Islet of Langerhans (tissue), 1 donor: ENCODE measurements at regions not wholly inside any gene's neighbourhood (a gene's known extent, or its start where the extent isn't known, plus 50 kb on each side); places are given as distances from the start of the nearest gene placed in this dataset.
"Not testable (repeated sequence)": the region's sequence is repeated elsewhere in the genome, so short reads cannot be mapped to it uniquely, and the experiment has no call there.

Source experiments
- FAIRE-seq: peaks from one replicate; lab custom pipeline; 2011; peaks lifted over from hg19 to GRCh38; lab: Jason Lieb, UNC

DNA sequence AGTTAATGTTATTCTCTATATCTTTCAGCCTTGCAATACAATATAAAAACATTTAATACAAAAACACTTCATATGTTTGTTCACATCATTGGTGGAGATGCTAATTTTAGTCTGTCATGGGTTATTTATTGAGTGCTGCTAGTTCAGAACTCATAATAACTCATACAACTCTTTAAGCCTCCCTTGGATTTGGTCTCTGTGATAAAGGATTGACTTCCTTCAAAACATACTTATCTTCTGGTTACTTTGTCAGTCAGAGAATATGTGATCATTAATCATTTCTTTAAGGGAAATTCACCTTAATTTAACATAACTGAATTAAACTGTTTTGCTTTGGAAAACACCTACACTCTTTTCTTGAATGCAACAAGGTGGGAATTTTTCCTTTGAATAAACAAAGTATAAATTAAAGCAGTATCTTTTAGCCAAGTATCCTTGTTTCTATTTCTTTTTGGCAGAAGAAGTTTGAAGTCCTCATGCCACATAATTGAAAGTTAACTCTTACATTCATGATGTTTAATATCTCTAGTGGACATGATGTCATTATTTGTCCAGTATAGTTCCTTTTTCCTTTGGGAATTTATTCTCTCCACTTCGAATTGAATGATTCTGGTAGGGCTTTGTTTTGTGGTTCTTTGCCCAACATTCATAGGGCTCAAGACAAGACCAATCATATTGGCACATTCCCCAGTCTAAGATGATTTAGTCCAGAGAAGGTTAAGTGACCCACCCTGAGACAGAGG lies 133.2 kb upstream of the CENPW start:
- FAIRE-seq: no peak

DNA sequence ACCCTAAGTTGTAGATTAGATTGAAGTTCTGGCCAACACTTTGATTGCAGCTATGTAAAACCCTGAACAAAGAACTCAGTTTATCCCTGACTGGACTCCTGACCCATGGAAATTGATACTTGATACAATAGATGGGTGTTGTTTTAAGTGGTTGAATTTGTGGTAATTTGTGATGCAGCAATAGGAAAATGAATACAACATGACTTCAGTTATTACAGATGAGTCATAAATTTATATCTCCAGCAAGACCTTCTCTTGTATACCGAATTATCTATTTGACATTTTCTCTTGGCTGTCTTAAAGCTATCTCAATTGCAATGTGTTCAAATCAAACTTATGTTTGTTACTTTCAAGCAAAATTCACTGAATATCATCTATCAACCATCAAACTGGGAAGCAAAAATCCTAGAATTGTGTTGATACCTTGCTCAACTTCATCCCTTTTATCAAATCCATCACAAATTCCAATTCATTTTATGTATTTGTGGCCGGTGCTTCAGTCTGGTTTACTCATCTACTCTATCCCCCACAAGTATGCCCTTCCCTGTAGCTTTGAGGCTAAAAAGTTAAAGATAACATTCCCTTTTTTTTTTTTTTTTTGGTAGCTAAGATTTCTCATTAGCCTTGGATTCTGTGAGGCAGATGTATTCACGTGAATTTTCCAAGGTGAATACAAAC lies 129.4 kb upstream of the CENPW start:
- no peak for FAIRE-seq

DNA sequence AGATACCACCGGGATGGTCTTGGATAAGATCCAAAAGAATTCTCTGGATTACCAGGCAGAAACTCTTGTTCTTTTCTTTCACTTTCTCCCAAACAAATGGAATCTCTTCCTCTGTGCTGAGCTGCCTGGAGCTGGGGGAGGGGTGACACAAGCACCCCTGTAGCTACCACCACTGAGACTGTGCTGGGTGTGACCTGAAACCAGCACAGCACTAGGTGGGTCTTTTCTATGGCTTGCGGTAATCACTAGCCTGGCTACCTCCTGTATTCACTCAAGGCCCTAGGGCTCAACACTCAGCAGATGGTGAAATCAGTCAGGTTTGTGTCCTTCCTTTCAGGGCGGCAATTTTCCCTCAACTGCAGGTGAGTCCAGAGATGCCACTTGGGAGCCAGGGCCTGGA lies 122.4 kb upstream of the CENPW start:
- no peak for FAIRE-seq

DNA sequence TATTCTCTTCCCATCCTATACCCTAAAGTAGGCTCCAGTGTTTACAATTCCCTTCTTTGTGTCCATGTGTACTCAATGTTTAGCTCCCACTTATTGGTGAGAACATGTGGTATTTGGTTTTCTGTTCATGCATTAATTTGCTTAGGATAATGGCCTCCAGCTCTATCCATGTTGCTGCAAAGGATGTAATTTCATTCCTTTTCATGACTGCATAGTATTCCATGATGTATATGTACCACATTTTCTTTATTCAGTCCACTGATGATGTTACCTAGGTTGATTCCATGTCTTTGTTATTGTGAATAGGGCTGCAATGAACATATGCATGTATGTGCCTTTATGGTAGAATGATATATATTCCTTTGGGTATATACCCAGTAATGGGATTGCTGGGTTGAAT lies 119.0 kb upstream of the CENPW start:
- FAIRE-seq: not testable (repeated sequence)

DNA sequence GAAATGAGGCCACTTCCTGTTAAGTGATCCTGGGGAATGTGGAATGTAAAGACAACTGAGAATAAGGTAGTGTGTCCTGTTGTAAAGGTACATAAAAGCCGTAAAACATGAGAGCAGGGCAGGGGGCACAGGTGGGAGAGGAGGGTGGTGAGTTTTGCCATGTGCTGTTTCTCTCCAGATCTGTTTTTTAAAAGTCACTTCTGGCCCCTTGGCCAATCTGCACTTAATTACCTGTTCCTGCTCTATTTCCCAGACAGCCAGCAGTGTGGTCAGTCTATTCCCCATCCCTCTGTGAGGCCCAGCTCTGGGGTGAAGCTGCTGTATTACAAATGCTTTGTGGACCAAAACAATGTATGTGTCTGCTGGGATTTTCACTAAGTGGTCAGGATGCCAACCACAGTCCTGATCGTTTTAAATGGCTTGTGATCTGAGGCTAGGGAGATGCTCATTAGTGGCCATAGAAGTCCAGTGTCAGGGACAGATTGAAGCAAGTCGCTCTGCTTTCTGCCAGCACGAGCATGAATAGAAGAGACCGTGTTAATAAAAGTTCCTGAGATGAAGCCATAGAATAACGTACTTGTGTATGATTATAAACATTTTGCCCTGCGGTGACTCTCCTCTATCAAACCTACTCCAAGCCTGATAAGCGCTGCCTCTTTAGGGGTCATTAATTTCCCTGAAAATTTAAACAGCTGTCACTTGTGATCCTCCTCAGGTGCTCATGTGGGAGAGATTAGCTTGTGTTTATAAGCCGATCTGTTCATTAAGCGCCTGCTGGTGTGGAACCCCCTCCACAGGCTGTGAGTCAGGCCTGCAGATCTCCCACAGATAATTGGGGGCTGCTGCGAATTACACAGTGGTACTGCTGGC lies 111.8 kb upstream of the CENPW start:
- no peak for FAIRE-seq

DNA sequence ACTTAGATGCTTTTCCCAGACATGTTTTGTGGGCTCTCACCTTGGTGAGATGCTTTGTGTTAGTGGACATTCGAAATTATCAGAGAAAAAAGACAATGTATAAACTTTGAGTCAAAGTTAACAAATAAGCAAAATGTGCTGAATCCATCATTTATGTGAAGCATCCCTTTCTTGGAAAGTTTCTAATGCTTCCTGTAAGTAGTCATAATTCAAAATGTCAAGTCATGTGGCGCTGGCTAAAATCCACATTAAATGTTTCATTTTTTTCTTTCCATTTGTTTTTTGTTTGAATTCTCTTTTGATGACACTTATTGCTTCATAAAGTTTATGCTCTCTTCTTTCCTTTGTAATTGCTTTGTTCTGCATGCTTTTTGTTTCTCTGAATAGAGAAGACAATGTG lies 107.2 kb upstream of the CENPW start:
- no peak for FAIRE-seq

DNA sequence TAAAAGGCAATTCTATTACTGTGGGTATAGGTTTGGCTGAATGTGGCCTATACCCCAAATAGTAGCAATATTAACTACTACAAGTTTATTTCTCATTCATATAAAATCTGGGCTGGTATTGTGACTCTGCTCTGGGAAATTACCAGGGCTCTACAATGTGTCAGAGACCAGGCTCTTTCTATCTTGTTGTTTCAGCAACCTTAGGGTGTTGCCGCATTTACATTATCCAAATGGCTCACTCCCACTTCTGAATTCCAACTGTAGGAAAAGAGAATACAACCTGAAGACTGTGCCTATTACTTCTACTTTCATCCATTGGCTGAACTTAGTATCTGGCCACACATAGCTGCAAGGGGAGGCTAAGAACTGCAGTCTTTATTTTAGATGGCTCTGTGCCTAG lies 106.7 kb upstream of the CENPW start:
- no peak for FAIRE-seq

DNA sequence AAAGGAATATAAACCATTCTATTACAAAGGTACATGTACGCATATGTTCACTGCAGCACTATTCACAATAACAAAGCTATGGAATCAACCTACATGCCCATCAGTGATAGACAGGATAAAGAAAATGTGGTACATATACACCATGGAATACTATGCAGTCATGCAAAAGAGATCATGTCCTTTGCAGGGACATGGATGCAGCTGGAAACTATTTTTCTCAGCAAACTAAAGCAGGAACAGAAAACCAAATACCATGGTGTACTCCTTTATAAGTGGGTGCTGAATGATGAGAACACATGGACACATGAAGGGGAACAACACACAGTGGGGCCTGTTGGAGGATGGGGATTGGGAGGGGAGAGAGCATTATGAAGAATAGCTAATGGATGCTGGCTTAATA lies 104.6 kb upstream of the CENPW start:
- no peak for FAIRE-seq

DNA sequence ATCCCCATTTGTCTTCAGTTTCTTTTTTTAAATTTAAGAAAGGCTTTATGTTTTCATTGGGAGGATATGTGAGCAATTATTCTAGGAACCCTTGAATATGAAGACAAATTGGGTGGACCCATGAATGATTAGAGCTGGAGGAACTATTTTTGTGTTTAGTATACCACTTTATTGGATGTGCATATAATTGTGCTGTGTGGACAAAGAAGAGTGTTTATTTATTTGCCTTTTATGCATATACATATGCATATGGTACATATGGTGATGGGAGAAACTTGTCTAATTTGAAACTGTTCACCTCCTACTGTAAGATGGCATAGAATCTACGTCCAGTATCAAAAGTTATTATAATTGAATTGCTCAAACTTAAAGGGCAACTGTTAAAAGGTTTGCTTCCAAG lies 94.8 kb upstream of the CENPW start:
- FAIRE-seq: no peak

DNA sequence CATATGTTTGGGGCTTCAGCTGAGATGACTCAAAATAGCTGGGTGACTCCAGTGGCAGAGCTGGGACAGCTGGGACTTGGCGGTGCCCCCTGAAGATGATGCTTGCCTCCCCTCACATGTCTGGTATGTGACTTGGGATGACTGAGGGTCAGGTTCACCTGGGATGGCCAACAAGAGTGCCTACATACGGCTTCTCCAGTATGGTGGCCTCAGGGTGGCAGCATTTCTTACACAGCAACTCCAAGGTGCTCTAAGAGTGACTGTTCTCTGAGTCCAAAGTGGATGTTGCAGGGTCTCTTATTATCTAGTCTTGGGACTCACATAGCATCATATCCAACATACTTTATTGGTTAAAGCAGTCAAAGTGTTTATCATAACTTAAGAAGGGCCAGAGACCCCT lies 87.8 kb upstream of the CENPW start:
- no peak for FAIRE-seq

DNA sequence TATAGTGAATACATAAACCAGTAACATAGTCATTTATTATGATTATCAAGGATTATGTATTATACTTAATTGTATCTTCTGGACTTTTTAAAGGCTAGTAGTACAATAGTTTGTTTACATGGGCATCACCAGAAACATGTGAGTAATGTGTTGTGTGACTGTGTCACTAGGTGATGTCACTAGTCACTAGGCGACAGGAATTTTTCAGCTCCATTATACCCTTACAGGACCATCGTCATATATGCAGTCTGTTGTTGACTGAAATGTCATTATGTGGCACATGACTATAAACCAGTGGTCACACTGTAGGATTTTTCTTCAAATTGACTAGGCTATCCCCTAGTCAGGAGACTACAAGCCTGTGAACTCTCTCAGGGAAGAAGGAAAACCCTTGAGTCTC lies 86.5 kb upstream of the CENPW start:
- no peak for FAIRE-seq

DNA sequence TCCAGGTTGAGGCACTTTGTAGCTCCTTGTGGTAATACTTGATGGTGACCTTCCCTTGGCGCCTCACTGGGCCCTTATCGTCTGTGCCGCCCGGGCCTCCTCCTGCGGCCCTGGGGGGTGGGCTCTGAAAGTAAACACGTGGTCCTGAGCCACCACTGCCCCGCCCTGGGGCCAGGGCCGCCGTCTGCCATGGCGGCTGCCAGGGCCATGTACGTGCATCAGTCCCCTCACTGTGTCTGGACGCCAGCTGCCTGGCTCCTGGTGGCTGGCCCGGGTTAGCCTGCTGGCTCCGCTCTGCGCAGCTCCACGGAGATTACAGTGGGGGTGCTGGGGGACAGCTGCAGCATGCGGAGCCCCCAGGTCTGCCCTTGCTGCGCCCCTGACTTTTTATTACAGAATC lies 81.8 kb upstream of the CENPW start:
- FAIRE-seq: no peak

DNA sequence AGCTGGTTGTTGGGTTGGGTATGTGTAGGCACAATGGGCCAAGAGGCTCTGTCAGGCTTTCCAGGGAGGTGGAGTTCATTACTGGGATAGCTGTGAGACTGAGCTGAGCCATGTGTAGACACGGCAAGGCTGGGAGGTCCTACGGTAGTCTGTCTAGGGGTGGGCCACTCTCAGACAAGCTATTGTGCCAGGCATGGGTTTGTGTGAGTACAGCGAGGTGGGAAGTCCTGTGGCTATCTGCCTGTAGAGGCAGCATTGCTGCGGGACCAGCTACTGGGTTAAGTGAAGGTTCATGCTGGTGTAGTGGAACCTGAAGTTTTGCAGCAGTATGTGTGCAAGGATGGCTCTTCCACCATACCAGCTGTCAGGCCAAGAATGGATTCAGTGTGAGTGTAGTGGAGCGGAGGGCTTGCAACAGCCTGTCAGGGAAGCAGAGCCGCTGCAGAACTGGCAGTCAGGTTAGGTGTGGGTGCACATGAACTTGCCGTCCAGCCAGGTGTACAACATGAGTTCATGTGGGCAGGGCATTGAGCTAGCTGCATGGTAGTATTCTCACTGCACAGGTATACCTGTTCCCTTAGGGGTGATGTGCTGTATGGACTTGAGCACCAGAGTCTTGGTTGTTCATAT lies 78.0 kb upstream of the CENPW start:
- FAIRE-seq: no peak

DNA sequence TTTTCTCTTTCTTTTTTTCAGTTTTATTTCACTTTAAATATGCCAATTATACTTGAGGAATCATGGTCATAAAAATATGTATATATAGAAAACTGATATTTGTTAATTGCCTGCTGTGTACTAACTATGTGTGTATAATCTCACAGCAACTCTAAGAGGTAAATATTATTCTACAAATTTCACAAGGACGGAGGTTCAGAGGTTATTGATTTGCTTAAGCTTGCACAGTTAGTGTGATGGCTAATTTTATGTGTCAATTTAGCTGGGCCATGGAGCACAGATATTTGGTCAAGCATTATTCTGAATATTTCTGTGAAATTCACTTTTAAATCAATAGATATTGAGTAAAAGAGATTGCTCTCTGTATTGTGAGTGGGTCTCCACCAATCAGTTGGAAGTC lies 75.7 kb upstream of the CENPW start:
- FAIRE-seq: peak; percentile 5

DNA sequence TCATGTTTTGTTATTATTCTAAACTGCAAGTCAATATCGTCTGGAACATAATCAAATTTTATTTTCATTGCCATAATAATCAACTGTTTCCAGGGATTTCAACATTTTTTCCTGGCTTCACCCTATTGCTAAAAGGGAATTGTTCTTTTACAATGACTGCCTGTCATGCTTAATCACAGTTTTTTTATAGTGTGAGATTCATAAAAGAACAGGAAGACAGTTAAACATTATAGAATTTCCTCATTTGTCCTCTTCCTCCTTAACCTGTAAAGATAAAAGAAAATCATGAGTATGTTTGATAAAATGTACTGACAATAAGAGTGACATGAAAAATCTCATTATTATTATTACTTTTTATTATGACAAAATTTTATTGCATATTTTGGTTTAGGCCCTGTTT lies 73.3 kb upstream of the CENPW start:
- FAIRE-seq: no peak

DNA sequence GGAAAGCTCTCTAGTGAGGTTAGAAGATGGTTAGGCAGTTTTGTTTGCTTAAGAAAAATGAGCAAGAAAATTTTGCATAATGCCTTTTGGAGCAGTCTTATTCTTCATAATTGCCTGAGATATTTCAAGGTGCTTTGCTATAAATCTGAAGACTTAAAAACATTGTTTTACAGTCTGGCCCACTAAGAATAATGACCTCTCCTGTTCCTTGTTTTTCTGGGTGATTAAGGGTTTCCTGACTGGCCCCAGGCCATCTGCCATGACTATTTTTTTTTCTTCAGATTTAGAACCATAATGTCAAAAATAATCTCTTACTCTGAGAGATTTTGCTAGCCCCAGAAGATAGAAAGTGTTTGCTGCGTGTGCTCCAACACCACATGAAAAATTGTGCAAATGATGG lies 72.3 kb upstream of the CENPW start:
- no peak for FAIRE-seq

DNA sequence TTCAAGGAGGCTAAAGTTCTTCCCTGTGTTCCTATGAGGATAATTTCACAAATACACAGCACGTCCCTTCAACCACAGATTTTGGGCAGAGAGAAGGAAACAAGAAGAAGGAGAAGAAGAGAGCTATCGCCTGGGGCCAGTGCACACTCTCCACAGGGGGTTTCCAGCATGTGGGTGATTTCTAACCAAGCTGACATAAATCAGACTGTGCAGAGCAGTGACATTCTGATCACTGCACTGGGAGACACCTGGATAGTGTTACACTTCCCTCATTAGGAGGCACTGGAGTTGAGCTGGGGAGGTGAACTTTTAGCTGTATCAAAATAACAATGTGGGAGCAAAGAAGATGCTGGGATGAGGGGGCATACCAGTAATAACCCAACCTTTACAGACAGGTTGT lies 71.8 kb upstream of the CENPW start:
- FAIRE-seq: no peak

DNA sequence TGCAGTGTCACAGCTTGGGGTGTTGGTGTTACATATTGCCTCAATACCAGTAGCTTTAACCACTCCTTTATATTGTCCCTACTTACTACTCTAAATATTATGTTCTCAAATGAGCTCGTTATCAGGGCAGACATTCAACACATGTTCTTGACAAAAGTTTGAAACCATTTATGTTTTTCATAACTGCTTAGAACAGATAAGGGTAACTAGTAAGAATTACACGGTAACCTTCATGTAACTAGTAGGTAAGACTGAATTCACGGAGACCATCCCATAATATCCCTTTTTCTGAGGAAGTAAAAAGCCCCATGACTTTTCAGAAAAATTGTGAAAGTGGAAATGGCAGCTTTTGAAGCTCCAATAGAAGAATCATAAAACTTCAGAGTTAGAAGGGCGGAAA lies 59.6 kb upstream of the CENPW start:
- FAIRE-seq: no peak

DNA sequence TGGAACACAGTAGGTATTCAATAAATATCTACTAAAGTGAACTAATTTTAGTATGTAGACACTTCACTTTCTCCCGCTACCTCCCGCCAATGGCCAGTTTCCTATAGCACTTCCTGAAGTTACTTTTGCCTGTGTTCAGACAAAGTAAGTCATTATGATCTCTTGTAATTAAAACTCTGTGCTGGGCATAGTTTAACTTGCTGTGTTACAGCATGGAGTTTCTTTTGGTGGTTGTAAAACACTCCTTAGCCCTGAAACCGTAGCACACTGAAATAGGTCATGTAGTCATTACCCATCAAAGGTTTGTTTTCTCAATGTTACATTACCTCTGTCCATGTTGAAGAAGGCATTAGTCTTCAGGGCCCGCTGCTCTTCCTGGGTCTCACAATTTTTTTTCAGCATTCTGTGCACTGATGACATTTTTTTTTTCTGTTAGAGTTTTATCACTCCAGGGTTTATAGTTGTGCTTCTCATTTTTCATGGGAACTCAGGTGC lies 54.0 kb upstream of the CENPW start:
- FAIRE-seq: no peak
